Tibial nerve (tissue), 4 donors: ENCODE measurements at regions not wholly inside any gene's neighbourhood (a gene's known extent, or its start where the extent isn't known, plus 50 kb on each side); places are given as distances from the start of the nearest gene placed in this dataset.

ENCODE experiments used
- DNase-seq, 2 donors: peaks; one replicate each; pipeline ENCODE4 v3.0.0-alpha.2; 2019; ENCODE audit warnings: low spot score in 2 of 2
- H3K27ac ChIP-seq, 4 donors: fragments of 200-600 bp; sonication (generic) in 3 of 4; one replicate each; pipeline ENCODE4 v1.5.1; 2017 to 2019; ENCODE audit warnings: mild to moderate bottlenecking in 1 of 4
- H3K27me3 ChIP-seq, 2 donors: fragments of 200-600 bp; sonication (generic) in 1 of 2; one replicate each; pipeline versions ENCODE4 v1.5.1 to v1.6.0; 2017 to 2019
- H3K36me3 ChIP-seq, 3 donors: fragments of 200-600 bp; sonication (generic); one replicate each; pipeline ENCODE4 v1.5.1; 2018 to 2019
- H3K4me1 ChIP-seq, 4 donors: fragments of 200-600 bp; sonication (generic) in 3 of 4; one replicate each; pipeline ENCODE4 v1.5.1; 2017 to 2019
- H3K4me3 ChIP-seq, 4 donors: fragments of 200-600 bp; sonication (generic) in 3 of 4; one replicate each; pipeline ENCODE4 v1.5.1; 2017 to 2019; ENCODE audit warnings: mild to moderate bottlenecking in 1 of 4, moderate library complexity in 1 of 4
- H3K9me3 ChIP-seq, 4 donors: fragments of 200-600 bp; sonication (generic) in 3 of 4; one replicate each; pipeline ENCODE4 v1.5.1; 2017 to 2019
- CTCF ChIP-seq, 5 experiments: fragments of 200-600 bp in 3 of 5; fragments of 450-650 bp in 2 of 5; sonication (generic) in 3 of 5; IDR thresholded peaks; one replicate each; pipeline ENCODE4 v1.5.1; 2016 to 2019; ENCODE audit warnings: antibody characterized with exemption in 5 of 5, mild to moderate bottlenecking in 3 of 5, moderate library complexity in 2 of 5
- EP300 ChIP-seq, 2 donors: sonication (generic); formaldehyde crosslinking; IDR thresholded peaks; one replicate each; pipeline ENCODE4 v1.6.1; 2017; ENCODE audit warnings: antibody characterized with exemption in 2 of 2, mild to moderate bottlenecking in 1 of 2
- POLR2A ChIP-seq, 2 donors: fragments of 450-650 bp; IDR thresholded peaks; one replicate each; pipeline ENCODE4 v1.6.1; 2017; ENCODE audit warnings: antibody characterized with exemption in 2 of 2, mild to moderate bottlenecking in 2 of 2, moderate library complexity in 2 of 2
- WGBS, 2 donors: methylation state at CpG; one replicate each; pipeline ENCODE4 v1.1.5; 2018; 5-methylcytosine and 5-hydroxymethylcytosine counted together

GRCh38 chr13:72061613-72062012 lies 194.6 kb upstream of the DACH1 start:
- H3K4me3 ChIP-seq: no peak overlapping the region
- 71 to 77% methylated on average over 2 of the region's 2 CpGs for WGBS, 2 donors
- no peaks in the 10 kb centered on the region for H3K36me3 ChIP-seq
- H3K27ac ChIP-seq: no peak overlapping the region
- no peak for DNase-seq
- H3K27me3 ChIP-seq: no peaks in the 10 kb centered on the region
- H3K4me1 ChIP-seq: no peaks in the 10 kb centered on the region
- TF ChIP-seq CTCF (IDR thresholded peaks at IDR 0.05) (no peak), EP300 (IDR thresholded peaks at IDR 0.05) (no peak), POLR2A (IDR thresholded peaks at IDR 0.05) (no peak)
- peaks cover 0 to 20% (median 0%) of the 10 kb centered on the region in 4 donors for H3K9me3 ChIP-seq

GRCh38 chr13:72050251-72050650 lies 183.2 kb upstream of the DACH1 start:
- no peak overlapping the region for H3K27ac ChIP-seq
- H3K4me1 ChIP-seq: no peaks in the 10 kb centered on the region
- no peak for DNase-seq
- no peaks in the 10 kb centered on the region for H3K36me3 ChIP-seq
- no peak overlapping the region for H3K4me3 ChIP-seq
- TF ChIP-seq CTCF (IDR thresholded peaks at IDR 0.05) (no peak), POLR2A (IDR thresholded peaks at IDR 0.05) (no peak), EP300 (IDR thresholded peaks at IDR 0.05) (no peak)
- peaks cover 0 to 10% (median 0%) of the 10 kb centered on the region in 4 donors for H3K9me3 ChIP-seq
- WGBS, 2 donors: 53 to 54% methylated on average over 3 of the region's 3 CpGs
- no peaks in the 10 kb centered on the region for H3K27me3 ChIP-seq

GRCh38 chr13:72043366-72043765 lies 176.4 kb upstream of the DACH1 start:
- DNase-seq: no peak
- H3K9me3 ChIP-seq: no peaks in the 10 kb centered on the region
- no peaks in the 10 kb centered on the region for H3K4me1 ChIP-seq
- H3K27ac ChIP-seq: no peak overlapping the region
- WGBS, 2 donors: 81 to 83% methylated on average over 4 of the region's 4 CpGs
- no peak overlapping the region for H3K4me3 ChIP-seq
- no peak for TF ChIP-seq EP300 (IDR thresholded peaks at IDR 0.05)
- TF ChIP-seq POLR2A (IDR thresholded peaks at IDR 0.05): no peak
- no peak for TF ChIP-seq CTCF (IDR thresholded peaks at IDR 0.05)
- H3K27me3 ChIP-seq: no peaks in the 10 kb centered on the region
- no peaks in the 10 kb centered on the region for H3K36me3 ChIP-seq

GRCh38 chr13:72041165-72041564 lies 174.2 kb upstream of the DACH1 start:
- Histone ChIP-seq H3K4me3 (no peak overlapping the region), H3K27me3 (no peaks in the 10 kb centered on the region)
- 59 to 62% methylated on average over 2 of the region's 2 CpGs for WGBS, 2 donors

GRCh38 chr13:72039126-72039525 lies 172.1 kb upstream of the DACH1 start:
- Histone ChIP-seq H3K36me3 (no peaks in the 10 kb centered on the region), H3K27ac (no peak overlapping the region), H3K4me3 (no peak overlapping the region), H3K9me3 (no peaks in the 10 kb centered on the region), H3K4me1 (no peaks in the 10 kb centered on the region), H3K27me3 (no peaks in the 10 kb centered on the region)
- DNase-seq: no peak
- WGBS, 2 donors: 89 to 92% methylated on average over 3 of the region's 3 CpGs
- TF ChIP-seq CTCF (IDR thresholded peaks at IDR 0.05): no peak
- no peak for TF ChIP-seq POLR2A (IDR thresholded peaks at IDR 0.05)
- no peak for TF ChIP-seq EP300 (IDR thresholded peaks at IDR 0.05)

More at GRCh38 chr13:72041165-72041564, 174.2 kb upstream of the DACH1 start:
- DNase-seq: no peak
- no peaks in the 10 kb centered on the region for H3K4me1 ChIP-seq
- no peaks in the 10 kb centered on the region for H3K9me3 ChIP-seq
- H3K27ac ChIP-seq: no peak overlapping the region
- TF ChIP-seq POLR2A (IDR thresholded peaks at IDR 0.05): no peak
- no peak for TF ChIP-seq EP300 (IDR thresholded peaks at IDR 0.05)
- no peak for TF ChIP-seq CTCF (IDR thresholded peaks at IDR 0.05)
- no peaks in the 10 kb centered on the region for H3K36me3 ChIP-seq
